NOMO-1 (cell line): ENCODE measurements at regions not wholly inside any gene's neighbourhood (a gene's known extent, or its start where the extent isn't known, plus 50 kb on each side); places are given as distances from the start of the nearest gene placed in this dataset.
"Not testable (repeated sequence)": the region's sequence is repeated elsewhere in the genome, so short reads cannot be mapped to it uniquely, and the experiment has no call there.

ENCODE experiments used
- DNase-seq, 2 experiments: peaks; one replicate each; lab custom pipeline; 2025; ENCODE audit not compliant: unreplicated experiment in 2 of 2; lab: John Stamatoyannopoulos, UW

DNA sequence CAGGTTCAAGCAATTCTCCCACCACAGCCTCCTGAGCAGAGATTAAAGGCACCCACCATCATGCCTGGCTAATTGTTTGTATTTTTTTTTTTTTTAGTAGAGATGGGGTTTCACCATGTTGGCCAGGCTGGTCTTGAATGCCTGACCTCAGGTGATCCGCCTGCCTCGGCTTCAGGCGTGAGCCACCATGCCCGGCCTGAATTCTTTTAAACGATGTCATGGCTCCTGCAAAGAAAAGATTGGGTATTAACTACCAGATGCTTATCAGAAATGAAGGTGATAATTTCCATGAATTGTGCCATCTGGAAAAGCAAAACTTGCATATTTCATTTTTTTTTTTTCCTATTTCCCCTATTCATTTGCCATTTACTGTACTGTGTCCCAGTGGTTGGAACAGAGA, 195.7 kb upstream of the IGFBP7 start:
- no peak for DNase-seq

DNA sequence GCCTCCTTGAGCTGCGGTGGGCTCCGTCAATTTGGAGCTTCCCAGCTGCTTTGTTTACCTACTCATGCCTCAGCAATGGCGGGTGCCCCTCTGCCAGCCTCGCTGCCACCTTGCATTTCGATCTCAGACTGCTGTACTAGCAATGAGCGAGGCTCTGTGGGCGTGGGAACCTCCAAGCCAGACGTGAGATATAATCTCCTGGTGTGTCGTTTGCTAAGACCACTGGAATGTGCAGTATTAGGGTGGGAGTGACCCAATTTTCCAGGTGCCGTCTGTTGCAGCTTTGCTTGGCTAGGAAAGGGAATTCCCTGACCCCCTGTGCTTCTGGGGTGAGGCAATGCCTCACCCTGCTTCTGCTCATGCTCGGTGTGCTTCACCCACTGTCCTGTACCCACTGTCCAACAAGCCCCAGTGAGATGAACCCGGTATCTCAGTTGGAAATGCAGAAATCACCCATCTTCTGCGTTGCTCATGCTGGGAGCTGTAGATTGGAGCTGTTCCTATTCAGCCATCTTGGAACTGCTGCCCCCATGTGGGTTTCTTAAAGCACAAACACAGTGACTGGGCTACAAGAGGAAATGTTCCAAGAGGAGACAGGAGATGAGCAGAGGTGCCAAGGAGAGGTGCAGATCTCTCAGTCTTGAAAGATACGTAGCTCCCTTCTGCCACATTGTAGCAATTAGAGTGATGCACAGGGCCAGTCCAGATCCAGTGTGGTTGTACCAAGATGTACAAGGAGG, 193.0 kb upstream of the IGFBP7 start:
- no peak for DNase-seq

DNA sequence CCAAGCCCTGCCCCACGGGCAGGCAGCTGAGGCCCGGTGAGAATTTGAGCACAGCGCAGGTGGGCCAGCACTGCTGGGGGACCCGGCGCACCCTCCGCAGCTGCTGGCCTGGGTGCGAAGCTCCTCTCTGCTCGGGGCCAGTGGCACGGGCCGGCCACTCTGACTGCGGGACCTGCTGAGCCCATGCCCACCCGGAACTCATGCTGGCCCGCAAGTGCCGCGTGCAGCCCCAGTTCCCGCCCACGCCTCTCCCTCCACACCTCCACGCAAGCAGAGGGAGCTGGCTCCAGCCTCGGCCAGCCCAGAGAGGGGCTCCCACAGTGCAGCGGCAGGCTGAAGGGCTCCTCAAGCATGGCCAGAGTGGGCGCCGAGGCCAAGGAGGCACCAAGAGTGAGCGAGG, 190.1 kb upstream of the IGFBP7 start:
- DNase-seq: not testable (repeated sequence)

DNA sequence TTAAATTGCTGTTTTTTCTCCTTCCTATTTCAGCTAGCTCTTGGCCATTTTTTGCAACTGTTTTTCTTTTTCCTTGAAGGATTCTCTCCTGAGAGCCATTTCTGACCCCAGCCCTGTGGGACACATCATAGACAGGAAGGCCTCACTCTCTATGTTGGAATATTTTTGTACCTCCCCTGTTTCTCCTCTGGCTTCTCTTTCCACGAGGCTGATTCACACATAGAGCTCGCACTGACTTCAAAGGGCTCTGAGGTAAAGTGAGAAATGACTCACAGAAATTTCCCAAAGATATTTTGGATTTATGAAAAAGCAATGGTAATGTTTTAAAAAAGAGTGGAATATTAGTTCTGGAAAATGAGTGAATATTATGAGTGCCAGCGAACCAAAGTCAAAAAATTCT, 181.7 kb upstream of the IGFBP7 start:
- DNase-seq: no peak

DNA sequence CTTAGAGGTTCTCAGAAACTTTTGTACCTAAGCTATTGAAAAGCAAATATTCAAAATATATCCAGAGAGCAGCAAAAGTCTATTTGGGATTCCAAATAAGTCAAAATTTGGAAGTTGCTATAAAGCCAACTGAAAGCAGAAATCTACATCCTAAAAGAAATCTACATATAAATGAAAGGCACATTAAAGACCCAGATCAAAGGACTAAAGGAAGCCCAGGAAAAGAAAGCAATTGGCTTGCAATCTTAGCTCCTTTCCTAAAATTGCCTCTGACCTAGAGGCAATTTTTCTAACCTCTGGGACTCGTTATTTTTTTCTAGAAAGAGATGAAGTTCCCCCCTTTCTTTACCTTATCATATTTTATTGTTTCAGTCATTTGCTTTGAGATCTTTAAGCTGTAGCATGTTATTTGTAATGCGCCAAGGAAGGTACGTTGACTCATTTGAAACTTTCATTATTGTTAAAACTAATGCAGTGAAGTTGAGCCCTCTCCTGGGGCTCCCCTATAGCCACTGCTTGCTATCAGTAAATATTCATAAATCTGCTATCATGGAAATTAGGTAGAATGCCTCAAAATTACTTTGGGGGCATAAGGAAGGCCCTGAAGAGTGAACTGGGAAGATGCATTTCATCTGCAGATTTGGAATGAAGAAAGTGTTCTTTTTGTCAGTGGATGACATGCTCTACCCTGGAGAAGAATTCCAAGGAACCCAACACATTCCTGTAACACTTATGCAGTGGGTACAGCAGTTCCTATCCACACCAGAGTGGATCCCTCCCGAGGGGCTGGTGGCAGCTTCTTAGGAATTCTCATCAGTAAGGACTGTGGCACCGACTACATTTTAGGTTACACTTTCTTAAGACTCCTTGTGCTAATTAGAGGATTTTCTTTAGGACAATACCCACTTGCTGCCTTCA, 177.8 kb upstream of the IGFBP7 start:
- no peak for DNase-seq

DNA sequence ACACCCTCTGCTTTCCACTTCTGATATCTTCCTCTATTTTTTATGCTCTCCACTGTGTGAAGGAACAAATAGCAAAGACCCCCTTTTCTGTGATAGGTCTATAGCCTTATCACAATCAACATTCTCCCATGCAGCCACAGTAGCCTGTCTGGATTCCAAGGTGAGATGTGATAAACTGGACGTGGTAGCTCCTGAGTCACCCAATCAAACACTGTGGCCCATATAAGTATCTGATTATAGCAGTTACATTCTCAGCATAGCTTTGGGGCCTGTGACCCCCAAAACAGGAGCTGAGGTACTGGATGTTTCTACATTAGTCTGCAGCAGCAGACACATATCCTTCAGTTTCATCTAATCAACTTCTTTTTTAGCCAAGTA, 172.7 kb upstream of the IGFBP7 start:
- DNase-seq: no peak

DNA sequence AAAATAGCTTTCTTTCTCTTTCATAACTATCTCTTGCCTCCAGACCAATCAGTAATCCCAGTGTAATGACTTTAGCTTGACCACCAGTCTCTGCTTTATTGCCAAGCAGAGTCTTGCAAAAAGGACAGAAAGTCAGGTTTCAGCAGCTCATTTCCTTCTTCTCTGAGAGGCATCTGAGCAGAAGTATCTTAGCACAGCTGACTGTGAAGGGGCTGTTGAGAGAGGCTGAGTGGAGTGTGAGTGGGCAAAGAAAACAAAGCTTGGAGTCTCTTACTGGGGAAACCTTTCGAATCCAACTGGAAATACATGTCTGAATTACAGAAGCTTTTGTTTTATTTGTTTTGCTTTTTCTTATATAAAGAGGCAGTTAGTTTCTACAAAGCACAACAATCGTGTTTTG, 170.3 kb upstream of the IGFBP7 start:
- DNase-seq: no peak

DNA sequence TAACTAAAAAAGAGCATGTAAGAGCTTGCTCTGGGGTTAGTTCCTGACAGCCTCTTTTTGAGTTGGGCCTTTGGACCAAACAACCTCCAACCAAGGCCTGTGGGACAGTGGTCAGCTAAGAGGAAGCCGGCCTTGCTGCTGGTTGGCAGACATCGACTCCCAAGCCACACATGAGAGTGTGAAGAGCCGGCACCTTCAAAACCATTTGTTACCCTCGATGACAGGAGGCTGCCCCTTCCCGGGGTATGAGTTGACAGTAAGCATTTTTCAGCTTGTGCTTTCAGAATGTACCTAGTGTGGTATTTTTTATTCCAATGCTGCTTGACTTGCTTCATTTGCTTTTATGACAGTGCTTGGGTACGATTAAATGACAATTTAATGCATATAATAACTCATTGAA, 168.6 kb upstream of the IGFBP7 start:
- no peak for DNase-seq

DNA sequence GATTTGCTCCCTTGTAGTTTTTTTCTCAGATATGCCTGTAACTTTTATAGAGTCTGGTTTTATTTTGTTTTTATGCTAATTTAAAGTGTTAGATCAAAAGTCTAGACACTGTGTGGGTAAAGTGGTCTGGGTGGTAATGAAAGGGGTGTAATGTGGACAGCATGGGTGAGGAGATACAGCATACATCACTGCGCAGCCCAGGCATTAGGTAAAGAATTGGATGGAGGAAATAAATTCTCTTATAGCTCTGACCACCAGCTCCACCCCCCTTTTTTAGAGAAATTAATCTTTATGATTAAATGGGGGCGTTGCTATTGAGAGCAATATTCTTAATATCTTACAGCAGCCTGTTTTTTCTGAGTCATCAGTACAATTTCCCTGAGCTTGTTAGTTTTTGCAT, 163.9 kb upstream of the IGFBP7 start:
- no peak for DNase-seq

DNA sequence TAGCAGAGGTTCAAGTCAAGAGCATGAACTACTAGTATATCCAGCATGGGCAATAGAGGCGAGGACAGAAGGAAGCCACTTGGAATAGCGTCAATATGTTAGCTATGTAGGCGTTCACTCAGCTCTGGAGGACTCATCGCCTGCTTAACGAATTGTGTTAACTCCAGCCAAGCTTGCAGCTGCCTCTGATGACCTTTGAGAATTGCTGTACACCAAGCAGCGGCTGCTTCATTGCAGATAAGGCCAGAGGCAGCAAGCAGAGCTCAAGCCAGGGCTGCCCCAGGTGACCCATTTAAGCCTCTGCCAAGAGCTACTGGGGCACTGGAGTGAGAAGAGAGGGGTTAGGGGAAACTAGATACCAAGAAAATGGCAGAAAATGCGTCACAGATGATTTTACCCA, 160.2 kb upstream of the IGFBP7 start:
- DNase-seq: no peak

DNA sequence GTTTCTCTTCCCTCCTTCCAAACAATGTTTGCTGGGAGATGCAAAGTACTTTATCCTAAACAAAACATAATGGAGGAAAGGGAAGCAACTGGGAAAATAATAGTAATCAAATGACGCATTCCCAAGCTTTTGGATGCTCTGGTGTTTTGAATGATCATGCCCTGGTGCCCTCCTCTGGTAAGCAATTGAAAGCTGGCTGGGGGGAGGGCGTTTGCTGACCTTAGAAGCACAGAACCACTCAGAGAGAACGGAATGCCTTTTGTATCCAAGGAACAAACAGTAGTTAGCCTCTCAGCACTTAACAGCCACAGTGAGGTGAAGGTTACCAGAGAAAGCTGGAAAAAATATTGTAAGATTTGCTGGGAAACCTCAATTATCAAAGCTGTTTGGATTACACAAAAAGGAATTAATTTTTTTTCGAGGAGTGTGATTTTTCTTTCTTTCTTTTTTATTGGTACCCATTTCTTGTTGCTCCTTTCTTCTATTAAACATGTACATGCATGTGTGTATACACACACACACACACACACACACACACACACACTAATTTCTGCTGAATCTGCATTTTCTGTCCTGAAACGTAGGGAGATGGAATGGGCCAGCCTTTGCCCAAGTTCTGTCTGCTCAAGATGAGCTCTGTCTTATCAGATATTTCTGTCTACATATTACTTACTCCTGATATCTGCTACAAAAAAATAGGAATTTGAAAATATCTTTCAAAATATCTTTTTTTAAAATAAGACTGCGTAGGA, 155.8 kb upstream of the IGFBP7 start:
- no peak for DNase-seq

DNA sequence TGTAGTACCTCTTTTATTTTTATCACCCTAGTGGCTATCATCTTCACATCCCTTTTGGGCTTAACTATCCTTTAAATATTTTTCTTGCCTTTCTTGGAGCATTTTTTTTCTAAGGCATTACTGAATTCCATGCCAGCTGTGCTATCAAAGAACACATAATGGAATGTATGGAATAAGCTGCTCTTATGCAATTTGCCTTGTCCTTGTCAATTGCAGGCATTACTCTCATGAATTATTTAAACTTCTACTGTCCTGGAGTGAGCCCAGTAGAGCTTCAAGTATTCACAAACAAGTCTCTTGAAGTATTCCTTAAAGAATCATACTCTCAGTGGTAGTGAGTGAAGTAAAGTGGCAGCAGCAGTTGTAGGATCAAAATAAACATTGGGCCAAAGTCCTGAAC, 144.6 kb upstream of the IGFBP7 start:
- no peak for DNase-seq

DNA sequence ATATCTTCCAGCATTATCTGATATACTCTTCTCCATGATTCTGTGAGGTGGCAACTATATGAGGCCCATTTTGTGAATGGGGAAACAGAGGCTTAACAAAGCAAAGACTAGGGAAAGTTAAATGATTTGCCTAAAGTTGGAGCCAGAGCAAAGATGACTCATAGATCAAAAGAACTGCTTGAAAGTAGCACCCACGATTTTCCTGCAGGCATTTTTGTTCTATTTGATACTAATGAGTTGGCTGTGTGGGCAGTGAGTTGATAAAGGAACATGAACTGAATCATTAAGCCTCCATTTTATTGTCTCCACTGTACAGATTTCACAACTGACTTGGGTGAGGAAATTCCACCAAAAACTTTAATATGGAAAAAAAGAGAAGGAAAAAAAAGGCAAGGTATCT, 138.9 kb upstream of the IGFBP7 start:
- no peak for DNase-seq

DNA sequence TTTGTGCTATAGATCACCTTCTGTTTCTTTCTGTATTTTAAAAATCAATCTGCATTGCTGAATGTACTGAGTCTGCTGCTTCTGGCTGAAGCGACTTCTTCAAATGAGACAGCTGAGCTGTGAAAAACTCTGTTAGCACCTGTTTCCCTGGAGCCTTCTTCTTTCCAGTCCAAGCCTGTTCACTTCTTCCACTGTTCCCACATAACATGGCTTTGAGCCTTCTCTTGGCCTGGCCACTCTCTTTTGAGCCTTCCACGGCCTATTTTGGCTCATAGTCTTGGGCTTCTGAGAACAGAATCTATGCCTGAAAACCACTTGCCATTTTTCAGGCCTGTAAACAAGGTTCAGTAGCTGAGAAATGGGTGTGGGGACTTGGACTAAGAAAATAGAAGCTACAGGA, 132.9 kb upstream of the IGFBP7 start:
- no peak for DNase-seq

DNA sequence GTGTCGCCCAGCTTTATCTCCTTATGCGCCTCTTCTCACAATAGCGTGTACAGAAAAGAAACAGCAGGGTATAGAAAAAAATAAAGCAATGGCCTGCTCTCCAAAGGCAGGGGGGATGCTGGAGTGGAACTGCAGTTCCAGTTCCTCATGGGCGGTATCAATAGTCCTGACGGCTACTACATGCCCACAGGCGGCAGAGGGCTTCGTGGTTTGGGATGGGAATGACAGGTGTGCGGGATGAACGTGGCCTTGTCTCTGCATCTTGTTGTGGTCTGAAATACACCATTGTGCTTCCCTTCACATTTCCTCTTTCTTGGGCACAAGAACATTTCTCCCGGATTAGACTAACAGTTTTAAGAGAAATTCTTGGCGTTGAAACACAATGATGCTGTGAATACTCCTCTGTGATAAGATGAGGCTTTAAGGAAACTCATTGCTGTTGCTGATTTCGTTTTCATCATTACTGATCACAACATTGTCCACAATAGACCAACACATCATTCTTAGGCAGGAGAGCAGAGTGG, 124.1 kb upstream of the IGFBP7 start:
- no peak for DNase-seq

DNA sequence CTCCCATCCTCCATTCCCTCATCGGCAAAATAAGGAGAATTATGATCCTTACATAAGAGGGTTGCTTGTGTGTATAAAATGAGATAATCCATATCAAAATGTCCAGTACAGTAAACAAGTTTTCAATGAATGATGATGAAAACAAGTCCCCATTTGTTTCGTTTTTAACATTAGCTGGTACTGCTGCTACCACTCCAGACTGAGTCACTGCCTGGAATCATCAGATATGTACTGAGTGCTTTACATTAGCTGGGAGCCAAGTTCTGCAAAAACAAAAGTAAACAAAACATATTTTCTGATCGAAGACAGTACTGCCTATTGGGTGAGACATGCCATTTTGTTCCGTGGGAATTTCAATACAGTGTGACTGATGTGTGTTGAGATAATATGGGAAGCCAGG, 123.2 kb upstream of the IGFBP7 start:
- DNase-seq: no peak

DNA sequence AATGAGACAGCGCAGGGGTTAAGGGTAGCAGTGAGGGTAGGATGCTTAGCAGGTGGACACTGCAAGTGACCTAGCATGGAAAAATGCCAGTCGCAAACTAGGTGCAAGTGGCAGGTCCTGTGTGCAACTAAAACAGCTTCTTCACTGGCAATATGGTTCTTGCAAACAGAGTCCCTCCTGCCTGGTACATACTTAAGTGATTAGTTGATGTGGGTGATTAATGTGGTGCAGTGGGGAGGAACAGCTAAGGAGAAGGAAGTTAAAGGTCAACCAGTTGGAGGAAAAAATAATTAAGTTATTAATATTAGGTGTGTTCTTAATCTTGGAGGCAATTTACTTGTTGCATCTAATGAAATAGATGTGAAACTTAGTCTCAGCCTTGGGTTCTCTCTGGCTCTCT, 121.6 kb upstream of the IGFBP7 start:
- no peak for DNase-seq

DNA sequence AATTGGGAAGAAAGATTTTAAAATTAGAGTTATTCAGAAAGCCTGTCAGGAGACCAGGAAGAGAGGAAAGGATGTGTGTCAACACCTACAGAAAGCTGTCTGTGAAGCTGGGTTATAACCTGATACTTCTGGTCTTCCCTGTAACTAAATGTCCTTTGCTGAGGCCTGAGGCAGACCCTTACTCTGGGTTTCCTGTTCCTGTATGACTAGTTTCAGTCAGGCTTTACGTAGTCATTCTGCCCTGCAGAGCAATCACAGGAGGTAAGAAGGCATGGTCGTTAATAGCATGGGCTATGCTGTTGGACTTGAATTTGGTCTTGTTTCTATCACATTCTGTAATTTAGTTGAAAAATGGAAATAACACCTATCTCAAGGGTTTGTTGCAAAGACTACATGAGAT, 110.5 kb upstream of the IGFBP7 start:
- no peak for DNase-seq

DNA sequence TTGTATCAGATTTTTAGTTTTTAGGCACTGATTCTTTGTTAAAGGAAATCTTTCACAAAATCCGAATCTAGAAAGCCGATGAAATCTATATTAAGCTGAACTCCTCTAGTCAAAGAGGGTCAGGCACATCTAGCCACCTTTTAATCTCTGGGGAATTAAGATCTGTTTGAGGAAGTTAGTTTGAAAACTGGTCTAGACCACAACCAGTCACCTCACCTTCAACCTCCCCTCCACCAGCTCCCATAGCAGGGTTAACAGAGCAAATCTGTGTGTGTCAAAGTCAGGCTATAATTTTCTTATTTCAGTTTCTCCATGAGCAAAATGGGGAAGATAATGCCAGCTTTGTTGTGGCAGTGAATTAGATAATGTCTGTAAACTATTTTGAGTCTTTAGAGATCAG, 110.0 kb upstream of the IGFBP7 start:
- DNase-seq: no peak

DNA sequence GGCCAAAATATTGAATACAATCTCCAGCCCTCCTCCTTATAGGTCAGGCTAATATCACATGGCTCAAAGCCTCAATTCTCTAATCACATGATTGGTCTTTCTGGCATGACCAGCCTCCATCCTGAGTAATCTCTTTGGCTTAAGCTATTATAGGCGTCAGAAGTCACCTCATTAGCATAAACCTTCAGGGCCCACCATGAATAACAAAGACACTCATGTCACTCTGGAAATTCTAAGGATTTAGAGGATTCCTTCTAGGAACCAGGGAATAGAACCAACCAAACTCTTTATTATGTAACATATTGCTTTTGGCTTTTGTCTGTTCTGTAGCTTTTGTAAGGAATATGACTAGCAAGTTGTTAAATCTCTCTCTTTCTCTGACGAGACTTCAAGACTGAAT, 109.2 kb upstream of the IGFBP7 start:
- no peak for DNase-seq

DNA sequence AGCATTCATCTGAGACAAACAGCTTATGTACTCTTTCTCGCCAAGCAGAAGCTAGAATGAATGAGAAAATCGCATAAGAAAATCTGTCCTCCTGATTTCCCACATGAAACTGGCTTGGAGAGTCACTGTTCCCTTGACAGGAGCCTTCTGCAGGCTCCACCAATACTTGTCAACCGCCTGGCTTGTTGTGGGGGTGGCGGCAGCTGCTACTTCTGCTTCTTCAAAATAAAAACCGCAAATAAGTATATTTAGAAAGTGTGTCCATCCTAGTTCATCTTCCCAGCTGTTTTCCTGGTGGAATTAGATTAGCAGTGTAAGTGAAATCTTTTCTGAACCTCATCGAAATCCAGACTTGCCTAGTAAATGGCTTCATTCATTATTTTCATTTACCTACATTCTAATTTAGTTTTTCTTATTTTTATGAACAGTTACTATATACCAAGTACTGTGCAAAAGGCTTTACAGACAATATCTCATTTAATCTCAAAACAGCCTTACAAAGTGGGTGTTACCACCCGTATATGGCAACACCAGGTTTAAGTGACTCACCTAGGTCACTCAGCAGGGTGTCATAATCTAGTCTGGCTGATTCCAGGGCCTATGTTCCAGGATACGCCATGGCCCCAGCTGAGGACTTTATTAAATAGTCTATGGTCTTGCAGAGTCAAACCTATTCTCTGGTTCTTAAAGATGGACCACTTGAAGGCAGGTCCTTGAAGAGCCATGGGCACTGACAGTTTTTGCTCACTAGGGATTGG, 104.6 kb upstream of the IGFBP7 start:
- DNase-seq: peak; percentile 51 to 59
